HepG2 (cell line): ENCODE measurements at regions not wholly inside any gene's neighbourhood (a gene's known extent, or its start where the extent isn't known, plus 50 kb on each side); places are given as distances from the start of the nearest gene placed in this dataset.
"Not testable (repeated sequence)": the region's sequence is repeated elsewhere in the genome, so short reads cannot be mapped to it uniquely, and the experiment has no call there.

Experiments
- ATAC-seq: fragments of 200-7000 bp; cut with Tn5 transposase; 3 replicates; pipeline ENCODE4 v1.9.1; 2020; ENCODE audit warnings: mild to moderate bottlenecking, moderate library complexity
- BruUV-seq: library from RNA; stranded (reverse); fragments of 400-500 nt; replicated peaks from 2 replicates; lab custom pipeline; 2021; lab: Mats Ljungman, UMichigan
- CTCF ChIA-PET: fragments of 300-600 bp; formaldehyde crosslinking; extraction: SDS; loops from one replicate; lab custom pipeline; 2021; ENCODE audit warnings: low total read pairs, inconsistent platforms, low intra/inter-chr PET ratio; lab: Yijun Ruan, JAX
- POLR2A ChIA-PET: fragments of 350-600 bp; sonication (Branson Sonifier 250); formaldehyde crosslinking; loops from one replicate; lab custom pipeline; 2020; ENCODE audit warnings: antibody characterized with exemption, inconsistent platforms; lab: Yijun Ruan, JAX
- DNase-seq: peaks from one replicate; pipeline ENCODE4 v3.0.0-alpha.2; 2015; ENCODE audit warnings: low spot score
- FAIRE-seq: peaks from 3 replicates; lab custom pipeline; 2011; peaks lifted over from hg19 to GRCh38; lab: Jason Lieb, UNC
- H2AFZ ChIP-seq: one replicate; pipeline ENCODE4 v1.6.1; 2011; ENCODE audit warnings: low read length, inconsistent platforms
- H3K27ac ChIP-seq: fragments of 300-600 bp; 3 replicates; pipeline ENCODE4 v1.8.0; 2011; ENCODE audit warnings: mixed run types, mild to moderate bottlenecking, mixed read lengths, low read length, inconsistent platforms; ENCODE audit not compliant: insufficient read depth; ENCODE audit errors: extremely low read length
- H3K27me3 ChIP-seq, 2 experiments: fragments of 200-600 bp in 1 of 2; 2 replicates in 1 of 2; 3 replicates in 1 of 2; pipeline versions ENCODE4 v1.6.0 to v1.8.0; 2011; ENCODE audit warnings: low read length in 2 of 2, mild to moderate bottlenecking in 2 of 2, moderate library complexity in 2 of 2, inconsistent platforms in 1 of 2; ENCODE audit not compliant: insufficient read depth in 2 of 2, control insufficient read depth in 1 of 2
- H3K36me3 ChIP-seq, 2 experiments: fragments of 200-600 bp in 1 of 2; replicated peaks in 1 of 2; 2 replicates in 1 of 2; 3 replicates in 1 of 2; pipeline versions ENCODE4 v1.5.1 to v1.8.0; 2011; ENCODE audit warnings: low read length in 2 of 2, inconsistent platforms in 1 of 2; ENCODE audit not compliant: insufficient read depth in 2 of 2, control insufficient read depth in 1 of 2
- H3K4me1 ChIP-seq: 2 replicates; pipeline ENCODE4 v1.5.1; 2012; ENCODE audit warnings: low read length, inconsistent platforms; ENCODE audit not compliant: insufficient read depth
- H3K4me2 ChIP-seq: 2 replicates; pipeline ENCODE4 v1.6.0; 2011; ENCODE audit warnings: low read depth, low read length, inconsistent platforms
- H3K4me3 ChIP-seq, 3 experiments: fragments of 200-600 bp in 1 of 3; sonication (generic), shearing (Covaris generic) in 1 of 3; replicated peaks in 1 of 3; 2 replicates each; pipeline ENCODE4 v1.5.1; 2011 to 2016; ENCODE audit warnings: low read length in 3 of 3, inconsistent platforms in 2 of 3, low read depth in 2 of 3, mild to moderate bottlenecking in 2 of 3, control low read depth in 1 of 3, mixed read lengths in 1 of 3; ENCODE audit not compliant: insufficient read depth in 1 of 3
- H3K79me2 ChIP-seq: one replicate; pipeline ENCODE4 v1.6.1; 2011; ENCODE audit warnings: low read length, inconsistent platforms; ENCODE audit not compliant: insufficient read depth
- H3K9ac ChIP-seq: 2 replicates; pipeline ENCODE4 v1.6.0; 2011; ENCODE audit warnings: mild to moderate bottlenecking, low read depth, low read length, inconsistent platforms; ENCODE audit not compliant: insufficient read depth
- H3K9me3 ChIP-seq: 2 replicates; pipeline ENCODE4 v1.5.1; 2012; ENCODE audit warnings: mild to moderate bottlenecking, low read length
- H4K20me1 ChIP-seq: 2 replicates; pipeline ENCODE4 v1.6.0; 2011; ENCODE audit warnings: inconsistent platforms, mild to moderate bottlenecking, low read length, moderate library complexity; ENCODE audit not compliant: insufficient read depth
- CENPBD1 ChIP-seq: sonication (generic); formaldehyde crosslinking; IDR thresholded peaks from 2 replicates; pipeline ENCODE4 v1.8.0; 2022; ENCODE audit warnings: missing genetic modification reagents, low read depth, mild to moderate bottlenecking, borderline replicate concordance
- FOXA1 ChIP-seq, 2 experiments: fragments of 450-650 bp in 1 of 2; sonication (generic) in 1 of 2; formaldehyde crosslinking in 1 of 2; IDR thresholded peaks; 2 replicates each; pipeline versions ENCODE4 v1.4.0 to v1.6.1; 2016 to 2020; ENCODE audit warnings: missing genetic modification reagents in 1 of 2
- FOXA3 ChIP-seq: IDR thresholded peaks from 2 replicates; pipeline ENCODE4 v1.6.1; 2016; ENCODE audit warnings: missing genetic modification reagents, missing compliant biosample characterization
- KLF9 ChIP-seq: IDR thresholded peaks from 2 replicates; pipeline ENCODE4 v1.6.1; 2016; ENCODE audit warnings: low read depth
- MAFK ChIP-seq, 2 experiments: IDR thresholded peaks in 1 of 2; conservative IDR thresholded peaks in 1 of 2; 2 replicates each; pipeline ENCODE4 v1.6.1; 2011; ENCODE audit warnings: improper control_type of control experiment in 2 of 2, low read length in 2 of 2
- PITX1 ChIP-seq: sonication (generic); formaldehyde crosslinking; IDR thresholded peaks from 2 replicates; pipeline ENCODE4 v1.5.1; 2020; ENCODE audit warnings: mild to moderate bottlenecking, missing genetic modification reagents
- ZBTB7B ChIP-seq: sonication (generic); formaldehyde crosslinking; IDR thresholded peaks from 2 replicates; pipeline ENCODE4 v1.4.0; 2020; ENCODE audit warnings: missing genetic modification reagents
- ZC3H13 ChIP-seq: sonication (generic); formaldehyde crosslinking; IDR thresholded peaks from 2 replicates; pipeline ENCODE4 v1.8.1; 2023; ENCODE audit warnings: mild to moderate bottlenecking, missing genetic modification reagents, moderate library complexity
- ZNF232 ChIP-seq: sonication (generic); formaldehyde crosslinking; IDR thresholded peaks from 2 replicates; pipeline ENCODE4 v1.4.0; 2020; ENCODE audit warnings: missing genetic modification reagents, borderline replicate concordance
- ZNF333 ChIP-seq: sonication (generic); formaldehyde crosslinking; IDR thresholded peaks from 2 replicates; pipeline ENCODE4 v1.4.0; 2020; ENCODE audit warnings: mild to moderate bottlenecking, missing genetic modification reagents, borderline replicate concordance
- ZNF343 ChIP-seq: sonication (generic); formaldehyde crosslinking; IDR thresholded peaks from 2 replicates; pipeline ENCODE4 v1.4.0; 2020; ENCODE audit warnings: mild to moderate bottlenecking, missing genetic modification reagents
- ZNF503 ChIP-seq: sonication (generic); formaldehyde crosslinking; IDR thresholded peaks from 2 replicates; pipeline ENCODE4 v1.4.0; 2020; ENCODE audit warnings: missing genetic modification reagents
- ZNF704 ChIP-seq: sonication (generic); formaldehyde crosslinking; IDR thresholded peaks from 2 replicates; pipeline ENCODE4 v1.8.1; 2023; ENCODE audit warnings: mild to moderate bottlenecking, inconsistent platforms, moderate library complexity, missing genetic modification reagents, borderline replicate concordance
- ZNF777 ChIP-seq: sonication (generic); formaldehyde crosslinking; IDR thresholded peaks from 2 replicates; pipeline ENCODE4 v1.4.0; 2020; ENCODE audit warnings: missing genetic modification reagents
- WGBS: methylation state at CpG from one replicate; pipeline ENCODE4 v1.1.6; 2017; ENCODE audit warnings: low lambda C conversion rate; 5-methylcytosine and 5-hydroxymethylcytosine counted together
- in situ Hi-C: cut with HindIII; loops from 2 replicates; pipeline ENCODE4 v1.10.0; 2017; ENCODE audit warnings: low pct_unique_long_range_greater_than_20kb; ENCODE audit not compliant: extremely low pct_ligation_motif_present
- intact Hi-C: fragments of 100-400 bp; cut with micrococcal nuclease; formaldehyde crosslinking; loops from one replicate; pipeline ENCODE4 v1.10.0; 2022; ENCODE audit not compliant: unreplicated experiment

GRCh38 chr1:60940685-60941084 lies 141.7 kb upstream of the NFIA start:
- FAIRE-seq; H3K9me3 ChIP-seq; H3K36me3 ChIP-seq; H3K9ac ChIP-seq; H4K20me1 ChIP-seq; POLR2A ChIA-PET; in situ Hi-C loops; BruUV-seq; H3K4me3 ChIP-seq; H3K79me2 ChIP-seq; H2AFZ ChIP-seq; DNase-seq; H3K4me2 ChIP-seq; intact Hi-C loops; CTCF ChIA-PET; H3K27ac ChIP-seq; ATAC-seq; H3K27me3 ChIP-seq; TF ChIP-seq FOXA1 (IDR thresholded peaks at IDR 0.05): not testable (repeated sequence)
- TF ChIP-seq PITX1 (CRISPR knock-in tag) = peak; percentile 77
- peak; percentile 43; the same call in 1 of the 2 replicates for TF ChIP-seq FOXA1 (CRISPR knock-in tag; IDR thresholded peaks at IDR 0.05)
- TF ChIP-seq FOXA3 (CRISPR knock-in tag) = peak; percentile 36; the same call in 1 of the 2 replicates
- H3K4me1 ChIP-seq = peaks cover 16% of the 10 kb centered on the region
- WGBS = 0% methylated on average over 2 of the region's 2 CpGs

GRCh38 chr1:60937720-60938119 lies 144.6 kb upstream of the NFIA start:
- FAIRE-seq = no peak
- no peaks in the 10 kb centered on the region; a peak in 2 of 5 replicates for H3K27me3 ChIP-seq
- no peak for ATAC-seq
- no TSS peak for BruUV-seq
- CTCF ChIA-PET = no interaction called here
- in situ Hi-C loops (no loop called here), intact Hi-C loops (no loop called here)
- no peaks in the 10 kb centered on the region for H4K20me1 ChIP-seq
- H3K79me2 ChIP-seq = no peaks in the 10 kb centered on the region
- TF ChIP-seq ZNF777 (CRISPR knock-in tag) (no peak), KLF9 (CRISPR knock-in tag) (no peak), MAFK (conservative IDR thresholded peaks at IDR 0.05 in 1 of 2, IDR thresholded peaks at IDR 0.05 in 1 of 2; ENCODE audit: low read length in 2 of 2) (no peak), ZNF704 (no peak), ZC3H13 (CRISPR knock-in tag) (no peak), ZNF232 (no peak), ZNF343 (CRISPR knock-in tag) (no peak), ZBTB7B (no peak), CENPBD1 (CRISPR knock-in tag) (no peak), ZNF333 (no peak), ZNF503 (CRISPR knock-in tag) (no peak)
- peaks cover 16% of the 10 kb centered on the region for H3K4me1 ChIP-seq
- no peaks in the 10 kb centered on the region for H3K9me3 ChIP-seq
- WGBS = 11% methylated on average over 5 of the region's 5 CpGs
- H3K4me3 ChIP-seq = no peak overlapping the region
- H3K36me3 ChIP-seq = no peaks in the 10 kb centered on the region
- DNase-seq = no peak
- H3K9ac ChIP-seq = no peak overlapping the region
- POLR2A ChIA-PET = no interaction called here
- no peak overlapping the region for H3K4me2 ChIP-seq
- no peak overlapping the region for H3K27ac ChIP-seq
- H2AFZ ChIP-seq = no peak overlapping the region
